ENCODE measurements at regions not wholly inside any gene's neighbourhood (a gene's known extent, or its start where the extent isn't known, plus 50 kb on each side); places are given as distances from the start of the nearest gene placed in this dataset.

DNA sequence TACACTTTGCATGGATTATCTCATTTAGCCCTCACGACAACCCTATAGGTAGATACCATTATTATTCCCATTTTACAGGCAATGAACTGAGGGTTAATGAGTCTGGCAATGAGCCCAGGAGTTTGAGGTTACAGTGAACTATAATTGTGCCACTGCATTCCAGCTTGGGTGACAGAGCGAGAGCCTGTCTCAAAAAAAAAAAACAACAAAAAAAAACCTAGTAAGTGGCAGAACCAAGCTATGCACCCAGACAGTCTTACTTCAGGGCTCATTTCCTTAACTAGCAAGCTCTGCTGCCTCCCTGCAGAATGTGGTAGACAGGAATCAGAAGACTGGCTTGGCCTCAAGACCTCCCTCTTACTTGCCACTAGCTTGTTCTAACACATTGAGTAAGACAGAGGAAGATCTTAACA is 71.9 kb upstream of the RREB1 start:
- TF ChIP-seq REST (IDR thresholded peaks at IDR 0.05; ENCODE audit: low read depth) (no peak), EP300 (IDR thresholded peaks at IDR 0.05; ENCODE audit: borderline replicate concordance) (no peak), FOXM1 (IDR thresholded peaks at IDR 0.05; ENCODE audit: borderline replicate concordance, low read depth) (no peak)

All from Ishikawa (cell line).